ENCODE measurements at regions not wholly inside any gene's neighbourhood (a gene's known extent, or its start where the extent isn't known, plus 50 kb on each side); places are given as distances from the start of the nearest gene placed in this dataset.

DNA sequence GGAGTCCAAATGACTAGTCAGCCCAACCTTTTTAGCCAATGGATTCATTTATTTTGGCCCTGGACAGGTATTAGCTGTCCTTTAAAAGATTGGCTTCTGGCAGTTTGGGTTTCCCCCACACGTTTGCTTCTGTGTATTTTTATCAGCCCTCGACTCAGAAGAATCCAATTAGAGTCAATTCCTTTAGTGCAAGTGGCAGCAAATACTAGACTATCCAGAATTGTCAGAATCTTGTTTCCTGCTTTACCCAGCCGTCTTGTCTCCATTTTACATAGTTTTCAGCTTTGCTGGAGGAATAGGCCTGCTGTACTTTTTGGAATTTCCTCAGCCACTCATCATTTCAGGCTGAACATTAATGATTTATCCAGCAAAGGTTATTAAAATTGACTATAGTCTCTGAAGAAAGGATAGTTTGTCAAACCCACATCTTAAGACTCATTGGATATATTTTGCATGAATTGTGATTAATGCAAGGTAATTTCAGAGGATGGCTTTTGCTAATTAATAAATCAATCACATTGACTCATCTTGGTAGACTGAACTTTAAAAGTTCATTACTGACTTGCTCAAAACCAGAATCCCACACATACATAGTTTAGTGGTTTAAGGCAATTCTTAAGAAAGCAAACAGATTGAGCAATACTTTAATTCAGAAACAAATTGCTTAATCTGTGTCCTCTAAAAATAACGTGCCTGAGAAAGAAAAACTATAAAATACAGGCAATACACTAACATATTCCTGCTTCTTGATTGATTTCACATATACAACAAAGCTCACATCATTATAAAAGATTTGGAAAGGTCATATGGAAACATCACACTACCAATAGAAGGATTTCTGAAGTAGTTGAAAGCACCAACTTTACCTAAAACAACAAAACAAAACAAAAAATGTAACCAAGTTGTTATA lies 62.9 kb upstream of the ZNF217 start:
- TF ChIP-seq POLR2AphosphoS5 (IDR thresholded peaks at IDR 0.05; ENCODE audit: low read depth, low read length) (no peak), POLR2A (IDR thresholded peaks at IDR 0.05; ENCODE audit: low read depth, low read length) (no peak), SPI1 (IDR thresholded peaks at IDR 0.05; ENCODE audit: low read depth, low read length) (no peak), TAF1 (IDR thresholded peaks at IDR 0.05; ENCODE audit: low read depth, low read length) (no peak), POU2F2 (IDR thresholded peaks at IDR 0.05; ENCODE audit: low read depth, low read length) (no peak)
